AG09319 (cell line): ENCODE measurements at regions not wholly inside any gene's neighbourhood (a gene's known extent, or its start where the extent isn't known, plus 50 kb on each side); places are given as distances from the start of the nearest gene placed in this dataset.

Experiments
- DNase-seq: peaks from one replicate; pipeline ENCODE4 v3.0.0-alpha.2; 2010; ENCODE audit warnings: low read depth; ENCODE audit errors: extremely low read depth
- TF ChIP-seq, protein P1 (sequence below): IDR thresholded peaks from 2 replicates; pipeline ENCODE4 v1.5.1; 2011; ENCODE audit warnings: low read depth, mild to moderate bottlenecking, inconsistent platforms, low read length, moderate library complexity

DNA sequence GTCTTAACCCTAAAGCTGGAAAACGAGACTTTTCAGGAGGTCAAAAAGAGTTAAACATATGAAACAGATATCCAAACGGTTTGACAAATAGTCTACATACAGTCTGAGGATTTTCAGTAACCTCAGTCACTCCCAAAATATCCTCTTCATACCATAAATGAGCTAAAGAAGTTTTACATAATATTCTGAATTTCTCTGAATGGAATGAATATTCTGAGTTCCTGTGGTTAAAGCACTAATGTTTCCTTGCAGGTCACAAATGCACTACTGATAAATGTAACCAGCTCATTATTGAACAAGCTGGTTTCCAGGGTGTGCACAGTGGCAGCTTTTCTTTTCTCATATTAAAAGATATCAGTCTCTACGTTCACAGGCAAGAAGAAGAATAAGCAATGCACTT lies 137.4 kb upstream of the POU1F1 start:
- DNase-seq = no peak
- TF ChIP-seq, protein P1, sequence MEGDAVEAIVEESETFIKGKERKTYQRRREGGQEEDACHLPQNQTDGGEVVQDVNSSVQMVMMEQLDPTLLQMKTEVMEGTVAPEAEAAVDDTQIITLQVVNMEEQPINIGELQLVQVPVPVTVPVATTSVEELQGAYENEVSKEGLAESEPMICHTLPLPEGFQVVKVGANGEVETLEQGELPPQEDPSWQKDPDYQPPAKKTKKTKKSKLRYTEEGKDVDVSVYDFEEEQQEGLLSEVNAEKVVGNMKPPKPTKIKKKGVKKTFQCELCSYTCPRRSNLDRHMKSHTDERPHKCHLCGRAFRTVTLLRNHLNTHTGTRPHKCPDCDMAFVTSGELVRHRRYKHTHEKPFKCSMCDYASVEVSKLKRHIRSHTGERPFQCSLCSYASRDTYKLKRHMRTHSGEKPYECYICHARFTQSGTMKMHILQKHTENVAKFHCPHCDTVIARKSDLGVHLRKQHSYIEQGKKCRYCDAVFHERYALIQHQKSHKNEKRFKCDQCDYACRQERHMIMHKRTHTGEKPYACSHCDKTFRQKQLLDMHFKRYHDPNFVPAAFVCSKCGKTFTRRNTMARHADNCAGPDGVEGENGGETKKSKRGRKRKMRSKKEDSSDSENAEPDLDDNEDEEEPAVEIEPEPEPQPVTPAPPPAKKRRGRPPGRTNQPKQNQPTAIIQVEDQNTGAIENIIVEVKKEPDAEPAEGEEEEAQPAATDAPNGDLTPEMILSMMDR = no peak

DNA sequence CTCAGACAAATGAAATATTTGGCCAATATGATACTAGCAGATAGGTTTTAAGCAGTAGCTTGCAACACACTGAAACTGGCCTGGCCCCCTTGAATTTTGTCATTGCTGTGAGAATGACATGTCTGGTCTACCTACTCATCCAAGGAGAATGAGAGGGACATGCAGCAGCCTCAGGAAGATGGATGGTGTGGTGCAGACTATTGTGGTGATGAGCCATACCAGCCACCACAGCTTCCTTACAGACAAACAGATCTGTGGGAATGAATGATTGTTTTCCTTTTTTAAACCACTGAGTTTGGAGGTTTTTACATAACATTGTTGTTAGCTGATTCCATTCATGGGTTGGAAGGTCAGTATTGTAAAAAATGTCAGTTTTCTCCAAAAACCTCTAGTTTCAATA lies 133.7 kb upstream of the POU1F1 start:
- TF ChIP-seq, protein P1 = no peak
- no peak for DNase-seq

DNA sequence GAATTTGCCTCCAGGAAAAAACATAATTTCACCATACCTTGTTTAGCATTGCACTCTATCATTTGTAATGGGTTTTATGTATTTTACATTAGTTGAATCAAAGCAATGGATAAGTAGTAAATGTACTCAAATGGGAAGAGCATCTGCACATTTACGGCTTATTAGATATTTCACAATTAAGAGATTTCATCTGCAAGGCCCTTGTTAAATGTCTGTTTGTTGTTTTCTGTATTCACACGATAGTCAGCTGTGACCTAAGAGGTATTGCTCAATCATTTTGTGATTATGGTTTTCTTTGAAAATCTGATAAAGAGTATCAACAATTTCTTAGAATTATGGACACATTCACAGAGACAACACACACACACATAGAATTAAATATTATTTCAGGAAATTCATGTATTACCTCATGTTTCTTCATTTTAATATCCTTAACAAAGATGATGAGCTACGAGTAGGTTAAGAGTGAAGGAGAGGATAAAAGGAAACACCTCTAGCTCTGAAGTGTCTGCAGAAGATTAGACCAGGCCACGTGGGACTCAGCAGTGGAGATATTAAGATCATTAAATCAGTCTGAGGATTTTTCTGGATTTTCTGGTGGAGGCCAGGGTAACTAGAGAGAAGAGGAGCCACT lies 121.9 kb upstream of the POU1F1 start:
- DNase-seq = no peak
- TF ChIP-seq, protein P1 = no peak

DNA sequence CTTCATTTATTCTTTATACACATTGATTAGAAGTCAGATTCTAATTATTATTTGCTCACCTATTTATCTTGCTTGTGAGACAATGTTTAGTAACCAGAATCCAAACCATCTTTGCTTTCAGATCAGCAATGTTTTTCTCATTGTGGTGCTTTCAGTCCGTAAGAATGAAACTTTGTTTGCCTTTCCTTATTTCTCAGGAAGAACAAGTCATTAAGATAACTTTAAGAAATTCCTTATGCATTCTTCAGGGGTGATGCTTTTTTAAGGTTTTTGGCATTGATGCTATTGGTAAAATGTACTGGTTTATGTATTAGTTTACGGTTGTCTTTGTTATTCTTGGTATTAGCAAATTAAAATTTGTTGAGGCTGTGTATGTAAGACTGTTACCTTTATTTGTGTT lies 120.8 kb upstream of the POU1F1 start:
- TF ChIP-seq, protein P1 = no peak

DNA sequence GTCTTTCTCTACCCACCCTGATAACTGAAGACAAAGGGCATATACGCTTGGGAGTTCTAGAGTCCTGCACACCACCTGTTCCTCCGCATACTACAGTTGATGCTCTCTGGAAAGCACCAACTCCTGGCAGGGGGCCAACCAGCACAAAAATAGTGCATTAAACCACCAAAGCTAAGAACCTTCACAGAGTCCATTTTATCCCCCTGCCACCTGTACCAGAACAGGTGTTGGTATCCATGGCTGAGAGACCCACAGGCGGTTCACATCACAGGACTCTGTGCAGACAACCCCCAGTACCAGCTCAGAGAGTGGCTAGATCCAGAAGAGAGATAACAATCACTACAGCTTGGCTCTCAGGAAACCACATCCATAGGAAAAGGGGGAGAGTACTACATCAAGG lies 114.4 kb upstream of the POU1F1 start:
- TF ChIP-seq, protein P1 = no peak
- DNase-seq = no peak

More for the DNA sequence above, 120.8 kb upstream of the POU1F1 start:
- DNase-seq = no peak

DNA sequence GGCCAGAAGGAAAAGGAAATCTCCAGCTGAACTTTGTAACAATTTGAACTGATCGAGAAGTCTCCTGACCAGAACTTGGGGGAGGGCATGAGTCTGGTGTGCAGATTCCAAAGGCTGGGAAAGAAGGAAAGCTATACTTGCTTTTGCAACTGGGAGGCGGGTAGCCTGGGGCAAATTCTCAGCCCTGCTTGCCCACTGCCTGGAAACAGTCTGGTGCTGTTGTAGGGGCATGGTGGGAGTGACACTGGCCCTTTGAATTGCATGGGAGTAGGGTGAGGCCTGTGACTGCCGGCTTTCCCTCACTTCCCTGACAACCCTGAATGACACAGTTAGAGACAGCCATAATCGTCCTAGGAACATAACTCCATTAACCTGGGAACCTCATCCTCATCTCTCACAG lies 114.0 kb upstream of the POU1F1 start:
- no peak for DNase-seq
- TF ChIP-seq, protein P1 = no peak

GRCh38 chr3:87375231-87375682 lies 98.9 kb upstream of the POU1F1 start:
- TF ChIP-seq, protein P1 = no peak
- no peak for DNase-seq
